ENCODE measurements at regions not wholly inside any gene's neighbourhood (a gene's known extent, or its start where the extent isn't known, plus 50 kb on each side); places are given as distances from the start of the nearest gene placed in this dataset.
A peak's percentile ranks its signal among the peaks of the same experiment; 100 is the strongest.

- FAIRE-seq = no peak
- DNase-seq (ENCODE audit: low spot score) = no peak
Observed at GRCh38 chr4:58711039-58711438, 1600.9 kb upstream of the IGFBP7 start.

- no peak for FAIRE-seq
- no peak for DNase-seq (ENCODE audit: low spot score)
Observed at GRCh38 chr4:58688568-58688967, 1578.4 kb upstream of the IGFBP7 start.

- FAIRE-seq (no peak), DNase-seq (ENCODE audit: low spot score) (no peak)
Observed at GRCh38 chr4:58679886-58680285, 1569.7 kb upstream of the IGFBP7 start.

GRCh38 chr4:58679051-58679450, 1568.9 kb upstream of the IGFBP7 start:
- DNase-seq (ENCODE audit: low spot score) (no peak), FAIRE-seq (no peak)

- no peak for FAIRE-seq
Observed at GRCh38 chr4:58669783-58670182, 1559.6 kb upstream of the IGFBP7 start.

GRCh38 chr4:58665649-58666048, 1555.5 kb upstream of the IGFBP7 start:
- no peak for DNase-seq (ENCODE audit: low spot score)
- no peak for FAIRE-seq

More at GRCh38 chr4:58669783-58670182, 1559.6 kb upstream of the IGFBP7 start:
- no peak for DNase-seq (ENCODE audit: low spot score)

GRCh38 chr4:58658701-58659100, 1548.5 kb upstream of the IGFBP7 start:
- DNase-seq (ENCODE audit: low spot score) = no peak
- FAIRE-seq = no peak

GRCh38 chr4:58653251-58653650, 1543.1 kb upstream of the IGFBP7 start:
- FAIRE-seq (no peak), DNase-seq (ENCODE audit: low spot score) (no peak)

- FAIRE-seq (no peak), DNase-seq (ENCODE audit: low spot score) (no peak)
Observed at GRCh38 chr4:58649226-58649625, 1539.0 kb upstream of the IGFBP7 start.

GRCh38 chr4:58646126-58646525, 1535.9 kb upstream of the IGFBP7 start:
- DNase-seq (ENCODE audit: low spot score) (no peak), FAIRE-seq (no peak)

- DNase-seq (ENCODE audit: low spot score) (no peak), FAIRE-seq (no peak)
Observed at GRCh38 chr4:58644549-58644948, 1534.4 kb upstream of the IGFBP7 start.

- FAIRE-seq (no peak), DNase-seq (ENCODE audit: low spot score) (no peak)
Observed at GRCh38 chr4:58636381-58636780, 1526.2 kb upstream of the IGFBP7 start.

- FAIRE-seq = no peak
- no peak for DNase-seq (ENCODE audit: low spot score)
Observed at GRCh38 chr4:58617226-58617625, 1507.0 kb upstream of the IGFBP7 start.

- DNase-seq (ENCODE audit: low spot score) (no peak), FAIRE-seq (no peak)
Observed at GRCh38 chr4:58611012-58611411, 1500.8 kb upstream of the IGFBP7 start.

- no peak for DNase-seq (ENCODE audit: low spot score)
- no peak for FAIRE-seq
Observed at GRCh38 chr4:58606303-58606702, 1496.1 kb upstream of the IGFBP7 start.

- FAIRE-seq = no peak
- no peak for DNase-seq (ENCODE audit: low spot score)
Observed at GRCh38 chr4:58603951-58604350, 1493.8 kb upstream of the IGFBP7 start.

GRCh38 chr4:58602731-58603359, 1492.7 kb upstream of the IGFBP7 start:
- no peak for FAIRE-seq
- DNase-seq (ENCODE audit: low spot score) = no peak

GRCh38 chr4:58602022-58602421, 1491.8 kb upstream of the IGFBP7 start:
- DNase-seq (ENCODE audit: low spot score) = no peak
- FAIRE-seq = no peak

GRCh38 chr4:58600290-58600689, 1490.1 kb upstream of the IGFBP7 start:
- no peak for DNase-seq (ENCODE audit: low spot score)
- no peak for FAIRE-seq

GRCh38 chr4:58590722-58591121, 1480.5 kb upstream of the IGFBP7 start:
- FAIRE-seq = no peak
- DNase-seq (ENCODE audit: low spot score) = no peak

- DNase-seq (ENCODE audit: low spot score) (peak; percentile 38), FAIRE-seq (peak; percentile 35)
Observed at GRCh38 chr4:58587856-58588255, 1477.7 kb upstream of the IGFBP7 start.

- no peak for DNase-seq (ENCODE audit: low spot score)
Observed at GRCh38 chr4:58566260-58566659, 1456.1 kb upstream of the IGFBP7 start.

GRCh38 chr4:58564695-58565475, 1454.7 kb upstream of the IGFBP7 start:
- no peak for DNase-seq (ENCODE audit: low spot score)
- no peak for FAIRE-seq

More at GRCh38 chr4:58566260-58566659, 1456.1 kb upstream of the IGFBP7 start:
- no peak for FAIRE-seq
